DOHH2 (cell line): ENCODE measurements at regions not wholly inside any gene's neighbourhood (a gene's known extent, or its start where the extent isn't known, plus 50 kb on each side); places are given as distances from the start of the nearest gene placed in this dataset.

Experiments used
- EZH2phosphoT487 ChIP-seq: fragments of 200-600 bp; sonication (generic); IDR thresholded peaks from 2 replicates; pipeline ENCODE4 v1.6.1; 2017; ENCODE audit warnings: borderline replicate concordance, mild to moderate bottlenecking, antibody characterized with exemption, low read length, moderate library complexity, mixed read lengths
- TF ChIP-seq, protein P1 (sequence below): fragments of 200-600 bp; sonication (generic); IDR thresholded peaks from one replicate; pipeline ENCODE4 v1.5.1; 2014; ENCODE audit warnings: antibody characterized with exemption, mild to moderate bottlenecking, low read depth, low read length; ENCODE audit not compliant: poor library complexity, severe bottlenecking

GRCh38 chr9:21683484-21684175, 118.8 kb upstream of the MTAP start:
- TF ChIP-seq, protein P1, sequence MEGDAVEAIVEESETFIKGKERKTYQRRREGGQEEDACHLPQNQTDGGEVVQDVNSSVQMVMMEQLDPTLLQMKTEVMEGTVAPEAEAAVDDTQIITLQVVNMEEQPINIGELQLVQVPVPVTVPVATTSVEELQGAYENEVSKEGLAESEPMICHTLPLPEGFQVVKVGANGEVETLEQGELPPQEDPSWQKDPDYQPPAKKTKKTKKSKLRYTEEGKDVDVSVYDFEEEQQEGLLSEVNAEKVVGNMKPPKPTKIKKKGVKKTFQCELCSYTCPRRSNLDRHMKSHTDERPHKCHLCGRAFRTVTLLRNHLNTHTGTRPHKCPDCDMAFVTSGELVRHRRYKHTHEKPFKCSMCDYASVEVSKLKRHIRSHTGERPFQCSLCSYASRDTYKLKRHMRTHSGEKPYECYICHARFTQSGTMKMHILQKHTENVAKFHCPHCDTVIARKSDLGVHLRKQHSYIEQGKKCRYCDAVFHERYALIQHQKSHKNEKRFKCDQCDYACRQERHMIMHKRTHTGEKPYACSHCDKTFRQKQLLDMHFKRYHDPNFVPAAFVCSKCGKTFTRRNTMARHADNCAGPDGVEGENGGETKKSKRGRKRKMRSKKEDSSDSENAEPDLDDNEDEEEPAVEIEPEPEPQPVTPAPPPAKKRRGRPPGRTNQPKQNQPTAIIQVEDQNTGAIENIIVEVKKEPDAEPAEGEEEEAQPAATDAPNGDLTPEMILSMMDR = no peak
- no peak for TF ChIP-seq EZH2phosphoT487
